C4-2B (cell line): ENCODE measurements at regions not wholly inside any gene's neighbourhood (a gene's known extent, or its start where the extent isn't known, plus 50 kb on each side); places are given as distances from the start of the nearest gene placed in this dataset.

ENCODE experiments used
- CTCF ChIP-seq: fragments of 450-650 bp; conservative IDR thresholded peaks from 2 replicates; pipeline ENCODE4 v1.5.1; 2017; ENCODE audit warnings: mild to moderate bottlenecking
- ZFX ChIP-seq: fragments of 450-650 bp; IDR thresholded peaks from 2 replicates; pipeline ENCODE4 v1.6.1; 2017

DNA sequence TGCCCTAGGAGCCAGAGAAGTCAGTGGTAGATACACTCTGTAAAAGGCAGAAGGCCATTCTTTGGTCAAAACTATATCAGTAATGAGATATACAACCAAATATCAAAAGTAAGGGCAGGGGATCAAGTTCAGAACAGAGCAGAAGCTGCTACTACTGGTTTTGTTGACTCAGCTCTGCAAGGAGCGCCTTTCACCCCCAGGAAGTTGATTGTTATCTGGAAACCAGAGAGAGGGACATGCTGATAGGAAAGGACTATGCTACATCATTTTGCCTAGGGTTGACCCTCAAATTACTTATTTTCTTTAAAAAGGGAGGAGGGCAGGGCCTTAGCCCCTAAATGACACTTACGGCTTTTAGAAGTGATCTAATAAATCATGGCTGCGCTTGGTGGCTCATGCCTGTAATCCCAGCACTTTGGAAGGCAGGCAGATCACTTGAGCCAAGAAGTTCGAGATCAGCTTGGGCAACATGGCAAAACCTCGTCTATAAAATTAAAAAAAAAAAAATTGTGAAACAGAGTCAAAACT, 194.0 kb downstream of the KLHL28 start:
- TF ChIP-seq CTCF (no peak), ZFX (no peak)
